Stomach (tissue), 4 donors: ENCODE measurements at regions not wholly inside any gene's neighbourhood (a gene's known extent, or its start where the extent isn't known, plus 50 kb on each side); places are given as distances from the start of the nearest gene placed in this dataset.

Source experiments
- EP300 ChIP-seq: sonication (generic); formaldehyde crosslinking; IDR thresholded peaks from one replicate; pipeline ENCODE4 v1.6.1; 2017; ENCODE audit warnings: antibody characterized with exemption
- POLR2A ChIP-seq, 4 donors: fragments of 450-650 bp; IDR thresholded peaks; one replicate each; pipeline ENCODE4 v1.6.1; 2016; ENCODE audit warnings: antibody characterized with exemption in 4 of 4, control low read depth in 2 of 4, mild to moderate bottlenecking in 1 of 4, moderate library complexity in 1 of 4
- POLR2AphosphoS5 ChIP-seq, 3 donors: sonication (generic); formaldehyde crosslinking; IDR thresholded peaks; one replicate each; pipeline ENCODE4 v1.6.1; 2016; ENCODE audit warnings: antibody characterized with exemption in 3 of 3
- TF ChIP-seq, protein P1 (sequence below), 7 experiments: fragments of 450-650 bp in 4 of 7; fragments of 200-600 bp in 3 of 7; sonication (generic) in 3 of 7; IDR thresholded peaks; one replicate each; pipeline ENCODE4 v1.5.1; 2016 to 2019; ENCODE audit warnings: antibody characterized with exemption in 7 of 7, control low read depth in 2 of 7, mild to moderate bottlenecking in 1 of 7

DNA sequence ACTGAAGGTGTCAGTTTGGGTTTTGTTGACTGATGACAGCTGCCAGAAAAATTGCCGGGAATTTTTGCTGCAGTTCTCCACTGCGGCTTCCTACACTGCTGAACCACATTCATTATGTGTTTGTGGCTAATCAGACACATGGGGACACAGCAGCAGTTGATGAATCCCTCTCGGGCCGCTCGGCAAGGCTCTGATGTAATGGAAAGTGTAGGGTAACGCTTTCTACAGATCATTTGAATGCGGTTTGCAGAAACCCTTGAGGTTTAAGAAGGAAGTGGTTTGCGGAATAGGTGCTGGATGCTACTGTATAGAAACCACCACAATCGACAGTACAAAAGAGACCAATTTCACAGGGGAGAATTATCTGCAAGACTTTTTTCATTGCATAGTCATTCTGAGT lies 138.7 kb upstream of the SASH1 start:
- TF ChIP-seq, protein P1, sequence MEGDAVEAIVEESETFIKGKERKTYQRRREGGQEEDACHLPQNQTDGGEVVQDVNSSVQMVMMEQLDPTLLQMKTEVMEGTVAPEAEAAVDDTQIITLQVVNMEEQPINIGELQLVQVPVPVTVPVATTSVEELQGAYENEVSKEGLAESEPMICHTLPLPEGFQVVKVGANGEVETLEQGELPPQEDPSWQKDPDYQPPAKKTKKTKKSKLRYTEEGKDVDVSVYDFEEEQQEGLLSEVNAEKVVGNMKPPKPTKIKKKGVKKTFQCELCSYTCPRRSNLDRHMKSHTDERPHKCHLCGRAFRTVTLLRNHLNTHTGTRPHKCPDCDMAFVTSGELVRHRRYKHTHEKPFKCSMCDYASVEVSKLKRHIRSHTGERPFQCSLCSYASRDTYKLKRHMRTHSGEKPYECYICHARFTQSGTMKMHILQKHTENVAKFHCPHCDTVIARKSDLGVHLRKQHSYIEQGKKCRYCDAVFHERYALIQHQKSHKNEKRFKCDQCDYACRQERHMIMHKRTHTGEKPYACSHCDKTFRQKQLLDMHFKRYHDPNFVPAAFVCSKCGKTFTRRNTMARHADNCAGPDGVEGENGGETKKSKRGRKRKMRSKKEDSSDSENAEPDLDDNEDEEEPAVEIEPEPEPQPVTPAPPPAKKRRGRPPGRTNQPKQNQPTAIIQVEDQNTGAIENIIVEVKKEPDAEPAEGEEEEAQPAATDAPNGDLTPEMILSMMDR (IDR thresholded peaks at IDR 0.05), result no peak
- TF ChIP-seq POLR2A (IDR thresholded peaks at IDR 0.05) (no peak), POLR2AphosphoS5 (IDR thresholded peaks at IDR 0.05) (no peak), EP300 (no peak)
